ENCODE measurements at regions not wholly inside any gene's neighbourhood (a gene's known extent, or its start where the extent isn't known, plus 50 kb on each side); places are given as distances from the start of the nearest gene placed in this dataset.

GRCh38 chr2:7849027-7849426 is 832.8 kb upstream of the ID2 start:
- 100% methylated on average over 1 of the region's 1 CpG for WGBS
- no peak overlapping the region for H3K4me3 ChIP-seq
- peaks cover 0 to 32% (median 23%) of the 10 kb centered on the region in 4 donors for H3K4me1 ChIP-seq
- intact Hi-C loops (cut with DNase I) = no loop called here
- no peak for TF ChIP-seq POLR2AphosphoS5 (IDR thresholded peaks at IDR 0.05)
- TF ChIP-seq EP300 (IDR thresholded peaks at IDR 0.05) = no peak
- TF ChIP-seq POLR2A (IDR thresholded peaks at IDR 0.05; ENCODE audit: low read depth) = no peak
- TF ChIP-seq CTCF (IDR thresholded peaks at IDR 0.05) = no peak
- no peaks in the 10 kb centered on the region for H3K27me3 ChIP-seq
- H3K27ac ChIP-seq (replicated peaks in 1 of 4) = no peak overlapping the region
- H3K9me3 ChIP-seq = no peaks in the 10 kb centered on the region
- peak; percentile 89 for DNase-seq (ENCODE audit: extremely low spot score)
- no peaks in the 10 kb centered on the region for H3K36me3 ChIP-seq

DNA sequence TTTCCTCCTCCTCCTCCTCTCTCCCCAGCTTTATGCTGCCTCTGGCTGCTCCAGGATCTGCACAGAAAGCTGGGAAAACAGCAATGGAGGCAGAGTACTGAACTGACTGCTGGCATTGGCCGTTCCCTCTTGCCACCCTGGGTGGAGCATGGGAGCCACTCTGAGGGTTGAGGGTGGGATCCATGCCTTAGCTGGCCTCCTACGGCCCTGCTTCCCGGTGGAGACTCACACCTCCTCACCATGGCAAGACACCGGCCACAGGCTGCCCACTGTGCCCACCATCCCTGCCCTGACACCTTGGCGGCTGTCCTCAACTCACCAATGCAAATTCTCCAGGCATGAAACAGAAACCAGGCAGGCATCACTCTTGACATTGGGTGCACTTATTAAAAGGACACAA is 832.3 kb upstream of the ID2 start:
- TF ChIP-seq CTCF (IDR thresholded peaks at IDR 0.05) = no peak
- TF ChIP-seq EP300 (IDR thresholded peaks at IDR 0.05) = no peak
- no peak for TF ChIP-seq POLR2A (IDR thresholded peaks at IDR 0.05; ENCODE audit: low read depth)
- no peak for TF ChIP-seq POLR2AphosphoS5 (IDR thresholded peaks at IDR 0.05)
- Histone ChIP-seq H3K4me3 (no peak overlapping the region), H3K27ac (replicated peaks in 1 of 4) (no peak overlapping the region), H3K4me1 (peaks cover 0 to 26% (median 19%) of the 10 kb centered on the region in 4 donors), H3K36me3 (no peaks in the 10 kb centered on the region), H3K27me3 (no peaks in the 10 kb centered on the region), H3K9me3 (no peaks in the 10 kb centered on the region)
- peak; percentile 81 for DNase-seq (ENCODE audit: extremely low spot score)
- 76% methylated on average over 5 of the region's 5 CpGs for WGBS
- intact Hi-C loops (cut with DNase I) = no loop called here

DNA sequence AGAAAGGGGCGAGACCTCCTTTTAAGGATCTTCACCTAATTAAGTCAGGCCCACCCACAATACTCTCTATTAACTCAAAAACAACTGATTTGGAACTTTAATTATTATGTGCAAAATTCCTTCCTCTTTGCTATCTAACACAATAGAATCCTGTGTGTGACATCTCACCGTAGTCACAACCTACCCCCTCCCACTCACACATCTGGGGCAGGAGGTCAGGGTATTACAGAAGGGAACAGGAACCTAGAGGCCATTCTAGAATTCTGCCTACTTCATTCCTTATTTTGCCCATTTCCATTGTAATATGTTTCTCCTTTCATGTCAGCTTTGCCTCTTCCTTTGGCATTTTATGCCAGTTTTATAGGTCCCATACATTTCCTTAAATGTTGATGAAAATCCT is 829.3 kb upstream of the ID2 start:
- no peak overlapping the region for H3K27ac ChIP-seq (replicated peaks in 1 of 4)
- H3K4me3 ChIP-seq = no peak overlapping the region
- H3K36me3 ChIP-seq = no peaks in the 10 kb centered on the region
- no peaks in the 10 kb centered on the region for H3K27me3 ChIP-seq
- WGBS = 66% methylated on average over 2 of the region's 2 CpGs
- intact Hi-C loops (cut with DNase I) = no loop called here
- no peaks in the 10 kb centered on the region for H3K9me3 ChIP-seq
- peak; percentile 31 for DNase-seq (ENCODE audit: extremely low spot score)
- TF ChIP-seq EP300 (IDR thresholded peaks at IDR 0.05) (no peak), POLR2A (IDR thresholded peaks at IDR 0.05; ENCODE audit: low read depth) (no peak), CTCF (IDR thresholded peaks at IDR 0.05) (no peak), POLR2AphosphoS5 (IDR thresholded peaks at IDR 0.05) (no peak)
- H3K4me1 ChIP-seq = peaks cover 0 to 9% (median 7%) of the 10 kb centered on the region in 4 donors

GRCh38 chr2:7857904-7858303 is 824.0 kb upstream of the ID2 start:
- WGBS = 81% methylated on average over 1 of the region's 1 CpG
- DNase-seq (ENCODE audit: extremely low spot score) = peak; percentile 24
- intact Hi-C loops (cut with DNase I) = no loop called here
- no peak for TF ChIP-seq POLR2A (IDR thresholded peaks at IDR 0.05; ENCODE audit: low read depth)
- no peak for TF ChIP-seq CTCF (IDR thresholded peaks at IDR 0.05)
- TF ChIP-seq EP300 (IDR thresholded peaks at IDR 0.05) = no peak
- TF ChIP-seq POLR2AphosphoS5 (IDR thresholded peaks at IDR 0.05) = no peak
- H3K9me3 ChIP-seq = no peaks in the 10 kb centered on the region
- H3K27ac ChIP-seq (replicated peaks in 1 of 4) = no peak overlapping the region
- H3K4me1 ChIP-seq = no peaks in the 10 kb centered on the region
- H3K27me3 ChIP-seq = no peaks in the 10 kb centered on the region
- H3K4me3 ChIP-seq = no peak overlapping the region
- no peaks in the 10 kb centered on the region for H3K36me3 ChIP-seq

DNA sequence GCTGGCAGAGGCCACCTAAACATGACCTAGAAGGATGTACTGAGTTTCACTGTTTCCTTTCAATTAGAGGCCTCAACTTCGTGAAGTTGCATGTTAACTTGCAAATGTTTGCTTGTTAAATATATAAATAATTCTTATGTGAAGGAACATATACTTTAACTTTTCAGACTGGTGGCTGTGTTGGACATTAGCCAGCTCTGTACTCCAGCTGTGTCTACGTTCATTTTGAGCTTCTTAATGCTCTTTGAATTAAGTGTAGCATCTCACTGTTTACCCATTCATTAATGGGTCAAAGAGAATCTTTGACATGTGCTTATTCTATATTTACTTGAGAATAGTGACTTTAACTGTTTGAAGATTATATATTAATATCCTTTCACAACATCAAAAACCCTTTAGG is 823.2 kb upstream of the ID2 start:
- no peaks in the 10 kb centered on the region for H3K27me3 ChIP-seq
- H3K27ac ChIP-seq (replicated peaks in 1 of 4) = no peak overlapping the region
- H3K4me3 ChIP-seq = no peak overlapping the region
- H3K4me1 ChIP-seq = no peaks in the 10 kb centered on the region
- DNase-seq (ENCODE audit: extremely low spot score) = no peak
- no peaks in the 10 kb centered on the region for H3K9me3 ChIP-seq
- 55% methylated on average over 2 of the region's 2 CpGs for WGBS
- intact Hi-C loops (cut with DNase I) = no loop called here
- TF ChIP-seq EP300 (IDR thresholded peaks at IDR 0.05) (no peak), POLR2AphosphoS5 (IDR thresholded peaks at IDR 0.05) (no peak), CTCF (IDR thresholded peaks at IDR 0.05) (no peak), POLR2A (IDR thresholded peaks at IDR 0.05; ENCODE audit: low read depth) (no peak)
- no peaks in the 10 kb centered on the region for H3K36me3 ChIP-seq

Data from esophagus muscularis mucosa (tissue), 4 donors.